ENCODE measurements at regions not wholly inside any gene's neighbourhood (a gene's known extent, or its start where the extent isn't known, plus 50 kb on each side); places are given as distances from the start of the nearest gene placed in this dataset.
"Not testable (repeated sequence)": the region's sequence is repeated elsewhere in the genome, so short reads cannot be mapped to it uniquely, and the experiment has no call there.

- not testable (repeated sequence) for DNase-seq
Observed at GRCh38 chrX:92298067-92298466, 518.9 kb downstream of the PCDH11X start.

- not testable (repeated sequence) for DNase-seq
Observed at GRCh38 chrX:92333194-92333593, 554.0 kb downstream of the PCDH11X start.

- DNase-seq = not testable (repeated sequence)
Observed at GRCh38 chrX:92351065-92351464, 571.9 kb downstream of the PCDH11X start.

- DNase-seq = no peak
Observed at GRCh38 chrX:92351511-92351910, 572.3 kb downstream of the PCDH11X start.

All from fibroblast of skin of abdomen (primary cell).